Activated T-helper 1 cell treated with anti-CD3 and anti-CD28 coated beads, Interleukin-12 subunit alpha, Interleukin-12 subunit beta, Interleukin-2, Interleukin-4 antibody, amounts not matched to agents 30 ng/mL and 10 ng/mL and 1 ng/mL, durations not matched to agents 14 hours and 24 hours and 36 hours (primary cell): ENCODE measurements at regions not wholly inside any gene's neighbourhood (a gene's known extent, or its start where the extent isn't known, plus 50 kb on each side); places are given as distances from the start of the nearest gene placed in this dataset.

Experiments
- DNase-seq: peaks from one replicate; pipeline ENCODE4 v3.0.0; 2021; ENCODE audit warnings: low spot score
- H3K27ac Mint-ChIP-seq: one replicate; pipeline ENCODE4 v1.8.0; 2021; ENCODE audit warnings: mild to moderate bottlenecking, mixed read lengths
- H3K27me3 Mint-ChIP-seq: one replicate; pipeline ENCODE4 v1.8.0; 2022; ENCODE audit warnings: mild to moderate bottlenecking, moderate library complexity, mixed read lengths; ENCODE audit not compliant: insufficient read depth
- H3K36me3 Mint-ChIP-seq: one replicate; pipeline ENCODE4 v1.8.0; 2021; ENCODE audit warnings: low read depth, mixed read lengths
- H3K4me1 Mint-ChIP-seq: one replicate; pipeline ENCODE4 v1.8.0; 2021; ENCODE audit warnings: low read depth, mixed read lengths
- H3K4me3 Mint-ChIP-seq: one replicate; pipeline ENCODE4 v1.8.0; 2021; ENCODE audit warnings: mild to moderate bottlenecking, moderate library complexity, mixed read lengths
- H3K9me3 Mint-ChIP-seq: one replicate; pipeline ENCODE4 v1.8.0; 2021; ENCODE audit warnings: mixed read lengths
- intact Hi-C: fragments of 100-400 bp; cut with micrococcal nuclease; formaldehyde crosslinking; loops from one replicate; pipeline ENCODE4 v1.15.1; 2024

DNA sequence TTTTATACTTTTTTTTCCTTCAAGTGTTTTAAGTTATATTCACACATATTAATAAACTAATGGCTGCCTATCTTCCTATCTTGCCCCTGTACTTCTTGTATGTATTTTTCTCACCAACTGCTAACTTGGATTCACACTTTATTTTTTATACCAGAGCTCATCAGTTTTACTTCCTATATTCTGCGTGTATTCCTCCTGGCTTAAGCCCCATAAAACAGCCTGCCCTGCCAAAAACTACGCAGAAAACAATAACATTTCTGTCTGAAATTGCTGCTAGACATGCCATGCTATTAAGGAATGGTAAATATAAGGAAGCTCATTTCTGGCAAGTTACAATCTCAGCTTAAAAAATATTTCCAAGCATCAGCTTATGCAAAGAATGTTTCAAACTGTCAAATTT lies 172.3 kb downstream of the UBE2E3 start:
- Mint-ChIP-seq H3K4me1 (peaks cover 26% of the 10 kb centered on the region), H3K4me3 (no peak overlapping the region), H3K27me3 (no peaks in the 10 kb centered on the region), H3K9me3 (peaks cover 16% of the 10 kb centered on the region), H3K27ac (no peak overlapping the region), H3K36me3 (peaks cover 13% of the 10 kb centered on the region)
- intact Hi-C loops, result loop anchor here (1.0 kb wide), 1 partner anchor 8 kb away; no protein-coding TSS in a partner anchor
- DNase-seq, result no peak

DNA sequence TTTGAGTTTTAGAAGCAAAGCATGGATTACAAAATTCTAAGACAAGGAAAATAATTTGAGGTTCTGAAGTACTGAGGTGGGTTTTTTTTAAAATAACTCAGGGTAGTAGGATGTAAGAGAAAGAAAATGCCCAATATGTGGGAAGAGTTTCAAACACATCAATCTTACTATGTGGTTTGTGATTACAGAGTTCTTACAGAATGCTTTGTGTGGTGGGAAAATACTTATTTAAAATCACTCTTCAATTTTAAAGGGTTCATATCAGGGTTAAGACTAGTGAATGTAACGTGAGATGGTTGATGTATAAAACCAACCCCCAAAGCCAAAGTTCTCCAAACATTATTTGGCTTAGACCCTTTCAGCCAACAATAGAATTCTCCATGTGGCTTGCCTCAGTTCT lies 173.5 kb downstream of the UBE2E3 start:
- Mint-ChIP-seq H3K9me3 (peaks cover 24% of the 10 kb centered on the region), H3K36me3 (peaks cover 21% of the 10 kb centered on the region), H3K27me3 (no peaks in the 10 kb centered on the region), H3K4me3 (no peak overlapping the region), H3K27ac (no peak overlapping the region), H3K4me1 (peaks cover 26% of the 10 kb centered on the region)
- no peak for DNase-seq
- intact Hi-C loops, result loop anchor here (1.0 kb wide), 1 partner anchor 10 kb away; no protein-coding TSS in a partner anchor

DNA sequence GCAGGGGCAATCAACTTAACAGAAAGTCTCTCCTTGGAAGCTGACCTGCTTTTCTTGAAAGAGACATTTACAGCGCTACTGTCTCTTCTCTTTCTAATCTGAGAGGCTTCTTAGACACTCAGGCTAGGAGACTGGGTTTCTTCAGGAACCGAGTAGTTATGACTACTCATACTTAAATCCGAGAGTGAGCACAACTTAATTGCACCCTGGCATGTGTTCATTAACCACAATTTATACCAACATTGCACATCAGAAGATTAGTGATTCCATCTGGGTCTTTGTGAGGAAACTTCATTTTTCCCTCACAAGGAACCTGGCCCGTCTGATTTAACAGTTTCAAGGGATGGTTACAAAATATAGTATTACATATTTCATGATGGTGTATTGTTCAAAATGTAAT lies 176.9 kb downstream of the UBE2E3 start:
- Mint-ChIP-seq H3K36me3 (peaks cover 23% of the 10 kb centered on the region), H3K4me3 (no peak overlapping the region), H3K4me1 (peaks cover 24% of the 10 kb centered on the region), H3K9me3 (peaks cover 24% of the 10 kb centered on the region), H3K27ac (no peak overlapping the region), H3K27me3 (no peaks in the 10 kb centered on the region)
- intact Hi-C loops, result no loop called here
- no peak for DNase-seq

DNA sequence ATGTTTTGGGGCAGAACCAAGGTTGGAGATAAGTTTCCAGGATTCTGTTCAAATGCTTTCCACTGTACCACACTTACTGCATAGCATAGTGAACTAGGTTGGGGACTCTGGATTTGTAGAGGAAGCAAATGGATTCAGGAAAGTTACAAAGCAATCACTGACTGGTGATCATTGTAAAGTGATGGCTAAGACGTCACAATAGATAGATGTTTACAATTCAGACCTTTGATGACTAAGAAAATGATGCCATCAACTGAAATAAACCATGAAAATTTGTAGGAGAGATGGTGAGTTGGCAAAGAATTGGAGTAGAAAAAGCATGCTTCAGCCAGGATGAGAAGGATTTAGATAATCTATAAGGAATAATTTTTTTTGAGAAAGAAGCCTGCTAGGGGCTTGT lies 178.0 kb downstream of the UBE2E3 start:
- peaks cover 23% of the 10 kb centered on the region for H3K36me3 Mint-ChIP-seq
- no peak for DNase-seq
- intact Hi-C loops, result no loop called here

DNA sequence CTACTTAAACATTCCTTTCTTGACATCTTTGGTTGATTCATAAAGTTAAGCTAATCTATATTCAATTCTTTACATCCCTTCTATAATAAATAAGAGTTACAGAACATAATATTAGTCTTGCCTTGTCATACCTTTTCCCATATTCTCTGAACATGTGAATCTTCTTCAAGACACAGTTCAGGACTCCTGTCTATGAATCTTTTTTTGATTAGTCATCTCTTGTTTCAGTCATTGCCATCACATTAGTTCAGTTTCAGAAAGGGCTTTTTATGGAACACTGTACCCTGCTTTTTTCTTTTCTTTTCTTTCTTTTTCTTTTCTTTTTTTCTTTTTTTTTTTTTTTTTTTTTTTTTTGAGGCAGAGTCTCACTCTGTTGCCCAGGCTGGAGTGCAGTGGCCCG lies 181.2 kb downstream of the UBE2E3 start:
- peaks cover 33% of the 10 kb centered on the region for H3K36me3 Mint-ChIP-seq
- no peak for DNase-seq
- H3K27me3 Mint-ChIP-seq, result no peaks in the 10 kb centered on the region
- peaks cover 30% of the 10 kb centered on the region for H3K9me3 Mint-ChIP-seq
- H3K4me1 Mint-ChIP-seq, result peaks cover 44% of the 10 kb centered on the region
- H3K4me3 Mint-ChIP-seq, result no peak overlapping the region
- intact Hi-C loops, result loop anchor here (5.0 kb wide), 2 partner anchors 34 to 36 kb away; no protein-coding TSS in a partner anchor
- no peak overlapping the region for H3K27ac Mint-ChIP-seq

More for the DNA sequence above, 178.0 kb downstream of the UBE2E3 start:
- no peaks in the 10 kb centered on the region for H3K27me3 Mint-ChIP-seq
- no peak overlapping the region for H3K4me3 Mint-ChIP-seq
- no peak overlapping the region for H3K27ac Mint-ChIP-seq
- peaks cover 24% of the 10 kb centered on the region for H3K9me3 Mint-ChIP-seq
- peaks cover 23% of the 10 kb centered on the region for H3K4me1 Mint-ChIP-seq

DNA sequence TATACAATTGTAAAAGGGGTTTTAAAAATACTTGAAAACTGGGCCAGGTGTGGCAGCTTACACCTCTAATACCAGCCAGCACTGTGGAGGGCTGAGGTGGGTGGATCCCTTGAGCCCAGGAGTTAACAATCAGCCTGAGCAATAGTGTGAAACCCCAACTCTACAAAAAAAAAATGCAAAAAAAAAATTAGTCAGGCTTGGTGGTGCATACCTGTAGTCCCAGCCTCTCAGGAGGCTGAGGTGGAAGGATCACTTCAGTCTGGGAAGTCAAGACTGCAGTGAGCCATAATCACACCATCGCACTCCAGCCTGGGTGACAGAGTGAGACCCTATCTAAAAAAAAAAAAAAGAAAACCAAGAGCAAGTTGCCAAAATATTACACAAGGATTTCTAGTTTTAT lies 182.7 kb downstream of the UBE2E3 start:
- H3K4me3 Mint-ChIP-seq, result no peak overlapping the region
- no peak for DNase-seq
- peaks cover 35% of the 10 kb centered on the region for H3K36me3 Mint-ChIP-seq
- H3K27ac Mint-ChIP-seq, result peak overlapping the region; percentile 56
- intact Hi-C loops, result loop anchor here (1.0 to 5.0 kb wide), 5 partner anchors 15 to 57 kb away; no protein-coding TSS in a partner anchor
- peaks cover 29% of the 10 kb centered on the region for H3K9me3 Mint-ChIP-seq
- H3K27me3 Mint-ChIP-seq, result no peaks in the 10 kb centered on the region
- peaks cover 44% of the 10 kb centered on the region for H3K4me1 Mint-ChIP-seq

DNA sequence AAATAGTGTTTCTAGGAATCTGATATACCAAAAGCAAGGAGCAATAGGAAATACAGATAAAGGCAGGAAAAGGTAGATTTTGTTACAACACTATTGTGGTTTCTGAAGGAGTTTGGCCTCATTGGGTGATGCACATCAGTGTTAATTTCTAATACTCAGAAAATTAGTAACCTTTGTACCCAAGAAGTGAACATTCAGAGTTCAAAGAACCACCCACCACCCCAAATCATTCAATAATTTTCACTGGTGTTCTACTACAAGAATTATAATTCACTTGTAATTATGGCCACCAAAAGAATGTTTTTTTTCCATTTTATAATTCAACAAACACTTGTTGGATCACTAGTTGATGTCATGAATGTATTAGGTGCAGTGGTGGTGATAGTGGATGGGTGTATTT lies 183.3 kb downstream of the UBE2E3 start:
- Mint-ChIP-seq H3K9me3 (peaks cover 27% of the 10 kb centered on the region), H3K27me3 (no peaks in the 10 kb centered on the region), H3K4me1 (peaks cover 44% of the 10 kb centered on the region), H3K36me3 (peaks cover 33% of the 10 kb centered on the region), H3K4me3 (no peak overlapping the region), H3K27ac (peak overlapping the region; percentile 61)
- intact Hi-C loops, result loop anchor here (1.0 to 5.0 kb wide), 5 partner anchors 15 to 57 kb away; no protein-coding TSS in a partner anchor
- no peak for DNase-seq

DNA sequence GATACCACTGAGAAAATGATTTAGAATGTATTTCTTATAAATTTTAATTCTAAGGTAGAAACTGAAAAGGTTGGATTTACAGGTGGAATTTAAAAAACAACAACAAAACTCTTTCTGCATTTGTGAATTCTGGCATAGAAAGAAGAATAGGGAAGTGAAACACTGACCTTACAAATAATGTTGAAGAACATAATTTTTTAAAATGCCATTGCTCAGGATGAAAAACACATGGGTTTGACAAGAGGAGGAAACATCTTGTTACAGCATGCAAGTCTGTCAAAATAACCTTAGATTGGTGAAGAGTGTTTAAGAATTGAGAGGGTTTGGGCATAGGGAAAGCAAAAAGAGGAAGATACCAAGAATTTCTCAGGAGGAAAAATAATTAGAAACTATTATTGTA lies 184.3 kb downstream of the UBE2E3 start:
- DNase-seq, result no peak
- Mint-ChIP-seq H3K4me3 (peak overlapping the region; percentile 67), H3K4me1 (peaks cover 54% of the 10 kb centered on the region), H3K27me3 (no peaks in the 10 kb centered on the region), H3K36me3 (peaks cover 33% of the 10 kb centered on the region), H3K27ac (peak overlapping the region; percentile 93), H3K9me3 (peaks cover 27% of the 10 kb centered on the region)
- intact Hi-C loops, result loop anchor here (1.0 to 5.0 kb wide), 3 partner anchors 8 to 37 kb away; no protein-coding TSS in a partner anchor

DNA sequence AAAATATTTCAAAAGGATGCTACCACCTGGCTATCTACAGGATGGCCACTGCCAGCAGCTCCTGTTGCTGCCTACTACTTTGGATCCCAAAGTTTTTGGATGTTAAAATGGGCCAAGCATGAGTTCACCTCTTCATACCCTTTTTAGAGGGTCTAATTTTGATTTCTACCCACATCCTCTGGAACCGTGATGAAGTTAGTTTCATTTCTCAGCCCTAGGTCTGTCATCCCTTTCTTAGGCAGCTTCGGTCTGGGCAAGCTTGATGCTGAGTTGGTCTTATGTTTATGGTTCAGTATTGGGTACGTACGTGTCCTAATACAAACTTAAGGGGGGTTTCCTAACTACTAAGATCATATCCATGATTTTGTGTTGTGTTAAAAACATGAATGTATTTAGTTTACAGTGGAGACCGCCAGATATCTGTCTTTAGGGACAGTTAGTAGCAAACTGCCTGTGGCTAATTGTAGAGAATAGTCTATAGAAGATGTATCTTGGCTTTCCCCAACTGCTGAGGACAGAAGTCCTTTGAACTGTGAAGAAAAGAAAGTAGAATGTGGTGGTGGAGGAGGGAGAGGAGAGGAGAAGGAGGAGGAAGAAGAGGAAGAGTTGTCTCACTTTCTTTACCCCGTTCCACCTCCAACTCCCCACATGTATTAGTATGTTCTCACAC lies 184.9 kb downstream of the UBE2E3 start:
- peak overlapping the region; percentile 67 for H3K4me3 Mint-ChIP-seq
- DNase-seq, result no peak
- H3K27me3 Mint-ChIP-seq, result no peaks in the 10 kb centered on the region
- H3K4me1 Mint-ChIP-seq, result peaks cover 60% of the 10 kb centered on the region
- H3K27ac Mint-ChIP-seq, result peak overlapping the region; percentile 93
- H3K9me3 Mint-ChIP-seq, result peaks cover 27% of the 10 kb centered on the region
- peaks cover 33% of the 10 kb centered on the region for H3K36me3 Mint-ChIP-seq
- intact Hi-C loops, result loop anchor here (1.0 kb wide), 1 partner anchor 9 kb away; no protein-coding TSS in a partner anchor

DNA sequence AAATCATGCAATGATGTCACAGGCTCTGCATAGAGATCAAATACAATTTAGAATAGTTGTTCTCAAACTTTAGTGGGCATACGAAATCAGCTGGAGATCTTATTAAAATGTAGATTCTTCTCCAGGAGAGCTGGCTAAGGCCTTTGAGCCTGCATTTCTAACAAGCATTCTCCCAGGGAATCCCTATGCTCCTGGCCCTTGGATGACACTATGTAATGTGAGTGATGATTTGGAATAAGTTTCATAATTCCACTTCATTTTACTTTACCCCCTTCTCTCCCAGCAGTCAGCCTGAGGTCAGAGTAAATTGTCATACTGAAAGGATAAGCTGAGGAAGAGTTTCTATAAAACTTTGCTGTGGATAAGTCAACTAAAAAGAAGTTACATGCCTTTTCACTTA lies 189.1 kb downstream of the UBE2E3 start:
- peaks cover 27% of the 10 kb centered on the region for H3K36me3 Mint-ChIP-seq
- H3K4me1 Mint-ChIP-seq, result peaks cover 47% of the 10 kb centered on the region
- DNase-seq, result no peak
- H3K27me3 Mint-ChIP-seq, result no peaks in the 10 kb centered on the region
- H3K4me3 Mint-ChIP-seq, result no peak overlapping the region
- H3K9me3 Mint-ChIP-seq, result peaks cover 27% of the 10 kb centered on the region
- H3K27ac Mint-ChIP-seq, result no peak overlapping the region
- intact Hi-C loops, result loop anchor here (1.0 kb wide), 1 partner anchor 9 kb away; no protein-coding TSS in a partner anchor

DNA sequence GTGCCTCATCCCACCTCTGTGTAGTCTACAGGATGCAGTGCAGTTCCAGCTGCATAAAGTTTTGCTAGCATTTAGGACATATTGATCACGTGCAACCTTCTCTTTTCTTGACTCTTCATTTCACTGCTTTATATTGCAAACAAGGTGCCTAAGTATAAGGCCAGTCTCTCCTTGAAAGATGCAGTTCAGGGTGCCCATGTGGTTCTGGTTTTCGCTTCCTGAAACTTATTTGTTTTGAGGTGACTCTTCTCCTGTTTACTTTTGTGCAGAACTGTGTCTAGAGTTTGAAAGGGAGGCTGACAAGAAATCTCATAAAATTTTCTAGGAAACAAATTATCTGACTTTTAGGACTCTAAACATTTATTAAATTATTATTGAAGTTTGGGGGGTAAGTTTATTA lies 189.9 kb downstream of the UBE2E3 start:
- H3K27ac Mint-ChIP-seq, result no peak overlapping the region
- no peak overlapping the region for H3K4me3 Mint-ChIP-seq
- intact Hi-C loops, result no loop called here
- H3K9me3 Mint-ChIP-seq, result peaks cover 27% of the 10 kb centered on the region
- no peak for DNase-seq
- H3K36me3 Mint-ChIP-seq, result peaks cover 24% of the 10 kb centered on the region
- H3K4me1 Mint-ChIP-seq, result peaks cover 47% of the 10 kb centered on the region
- no peaks in the 10 kb centered on the region for H3K27me3 Mint-ChIP-seq

DNA sequence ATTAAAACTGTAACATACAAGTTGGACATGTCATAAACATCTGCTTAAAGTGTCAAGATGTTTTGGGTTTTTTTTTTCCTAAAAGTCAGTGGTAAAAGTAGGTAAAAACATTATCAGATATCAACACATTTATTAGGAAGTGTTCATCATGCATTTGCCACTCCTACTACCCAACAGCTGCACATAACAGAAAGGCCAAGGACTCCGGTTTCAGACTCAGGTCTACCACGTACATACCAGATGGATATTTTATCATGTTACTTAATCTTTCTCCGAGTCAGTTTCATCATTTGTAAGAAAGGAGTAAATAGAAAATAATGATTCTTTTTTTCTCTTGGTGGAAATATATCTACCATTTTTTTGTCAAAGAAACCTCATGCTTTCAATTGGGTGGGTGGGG lies 192.3 kb downstream of the UBE2E3 start:
- DNase-seq, result no peak
- Mint-ChIP-seq H3K4me1 (peaks cover 53% of the 10 kb centered on the region), H3K36me3 (peaks cover 9% of the 10 kb centered on the region), H3K27me3 (no peaks in the 10 kb centered on the region), H3K27ac (no peak overlapping the region), H3K4me3 (no peak overlapping the region), H3K9me3 (peaks cover 7% of the 10 kb centered on the region)
- intact Hi-C loops, result no loop called here
